GM19395 (cell line): ENCODE measurements at regions not wholly inside any gene's neighbourhood (a gene's known extent, or its start where the extent isn't known, plus 50 kb on each side); places are given as distances from the start of the nearest gene placed in this dataset.

ENCODE experiments used
- ATAC-seq: cut with Tn5 transposase; IDR thresholded peaks from one replicate; pipeline ENCODE4 v1.9.1; 2021; ENCODE audit warnings: mild to moderate bottlenecking, moderate library complexity; ENCODE audit not compliant: unreplicated experiment

DNA sequence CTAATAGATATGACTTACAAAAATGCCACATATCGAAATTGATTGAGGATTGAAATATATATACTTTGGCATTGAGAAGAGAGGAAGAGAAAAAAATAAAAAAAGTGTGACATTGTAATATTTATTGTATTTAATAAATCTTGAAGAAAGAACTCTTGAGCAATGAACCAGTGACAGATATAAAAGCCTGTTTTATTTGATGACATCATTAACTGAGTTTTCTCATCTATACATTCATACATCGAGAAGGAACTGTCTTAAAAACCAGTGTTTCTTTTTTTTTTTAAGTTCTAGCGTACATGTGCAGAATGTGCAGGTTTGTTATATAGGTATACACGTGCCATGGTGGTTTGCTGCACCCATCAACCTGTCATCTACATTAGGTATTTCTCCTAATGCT is 368.2 kb downstream of the SNAPC1 start:
- ATAC-seq: no peak

- no peak for ATAC-seq
These were observed 371.7 kb downstream of the SNAPC1 start for GRCh38 chr14:62133776-62134550.

DNA sequence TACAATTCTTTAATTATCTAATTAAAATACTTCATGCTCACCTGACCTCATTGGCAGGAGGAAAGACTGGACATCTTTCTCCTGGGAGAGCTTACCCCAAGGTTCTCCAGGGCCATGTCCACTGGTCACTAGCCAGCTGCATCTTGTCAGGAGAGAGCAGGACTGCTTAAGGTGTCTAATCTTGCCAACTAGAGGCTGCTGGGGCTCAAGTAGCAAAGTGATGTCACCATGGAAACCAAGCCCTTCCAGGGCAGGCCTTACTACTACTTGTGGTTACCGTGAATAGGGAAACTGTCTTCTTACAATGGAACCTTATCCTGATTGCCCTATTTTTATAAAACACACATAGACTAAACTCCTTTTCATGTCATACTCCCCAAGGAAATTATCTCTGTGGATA is 376.4 kb downstream of the SNAPC1 start:
- no peak for ATAC-seq

- ATAC-seq: no peak
These were observed 378.9 kb downstream of the SNAPC1 start for GRCh38 chr14:62141139-62141538.

DNA sequence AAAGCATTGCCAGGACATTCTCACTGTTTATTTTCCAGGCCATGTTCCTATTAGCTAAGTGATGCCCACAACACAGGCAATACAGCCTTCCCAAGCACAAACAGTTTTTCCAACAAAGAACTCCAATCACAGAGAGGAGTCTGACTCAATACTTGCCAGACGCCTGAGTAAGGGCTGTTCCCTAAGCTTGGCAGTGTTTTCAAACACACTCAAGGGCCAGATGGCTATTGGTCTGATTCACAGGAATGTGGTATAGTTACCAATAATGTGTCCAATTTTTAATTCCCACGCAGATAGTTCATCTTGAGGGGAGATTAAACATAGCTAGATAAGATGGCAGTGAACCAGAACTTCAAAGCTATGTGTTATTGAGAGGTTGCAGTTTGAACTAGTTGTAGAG is 381.0 kb downstream of the SNAPC1 start:
- ATAC-seq: no peak

- no peak for ATAC-seq
These were observed 382.6 kb downstream of the SNAPC1 start for GRCh38 chr14:62144863-62145262.

GRCh38 chr14:62146030-62146429 is 383.8 kb downstream of the SNAPC1 start:
- no peak for ATAC-seq

DNA sequence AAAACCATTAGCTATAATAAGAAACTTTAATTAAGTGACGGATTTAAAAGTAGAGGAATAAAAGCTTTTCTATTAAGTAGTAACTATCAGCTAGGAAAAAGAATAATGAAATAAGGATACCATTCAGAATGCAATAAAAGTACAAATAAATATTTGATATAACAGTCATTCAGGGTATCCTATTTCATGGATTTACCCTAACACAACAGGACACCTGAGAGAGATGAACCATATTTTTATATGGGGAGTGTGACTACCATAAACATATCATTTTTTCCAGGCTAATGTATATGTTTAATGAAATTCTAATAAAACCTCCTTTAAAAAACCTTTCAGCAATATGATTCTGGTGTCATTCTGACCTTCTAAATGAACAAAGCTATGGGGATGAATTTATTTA is 393.8 kb downstream of the SNAPC1 start:
- ATAC-seq: no peak

DNA sequence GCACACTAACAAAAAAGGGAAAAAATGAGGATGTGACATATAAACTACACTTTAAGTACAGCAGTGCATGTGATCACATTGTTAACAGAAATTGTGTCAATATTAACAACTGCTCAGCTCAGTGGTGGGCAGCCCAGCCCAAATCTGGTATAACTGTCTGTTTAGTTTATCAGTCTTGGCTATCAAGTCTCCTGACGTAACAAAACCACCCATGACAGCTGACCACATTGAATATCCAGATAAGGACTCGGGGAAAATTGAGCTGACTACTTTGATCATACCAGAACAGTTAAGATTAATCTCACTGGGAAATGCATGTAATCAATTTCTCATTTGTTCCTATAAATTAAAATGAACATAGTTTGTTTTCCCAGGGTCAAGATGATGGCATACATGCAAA is 396.6 kb downstream of the SNAPC1 start:
- no peak for ATAC-seq

DNA sequence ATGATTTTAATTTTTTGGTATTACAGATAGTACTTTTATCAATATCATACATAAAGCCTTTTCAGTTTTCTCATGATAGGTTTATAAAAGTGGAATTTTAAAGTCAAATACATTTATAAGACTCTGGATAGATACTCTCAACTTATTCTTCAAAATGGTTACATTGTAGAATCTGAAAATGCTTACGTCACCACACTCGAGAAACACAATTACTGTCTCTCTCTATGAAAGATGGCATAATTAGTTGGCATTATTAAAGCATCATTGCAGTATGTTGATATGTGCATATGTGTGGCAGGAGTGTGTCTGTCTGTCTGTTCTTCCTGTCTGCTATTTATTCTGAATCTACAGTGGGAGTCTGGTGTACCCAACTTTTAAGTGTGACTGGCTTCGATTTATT is 397.1 kb downstream of the SNAPC1 start:
- ATAC-seq: no peak

DNA sequence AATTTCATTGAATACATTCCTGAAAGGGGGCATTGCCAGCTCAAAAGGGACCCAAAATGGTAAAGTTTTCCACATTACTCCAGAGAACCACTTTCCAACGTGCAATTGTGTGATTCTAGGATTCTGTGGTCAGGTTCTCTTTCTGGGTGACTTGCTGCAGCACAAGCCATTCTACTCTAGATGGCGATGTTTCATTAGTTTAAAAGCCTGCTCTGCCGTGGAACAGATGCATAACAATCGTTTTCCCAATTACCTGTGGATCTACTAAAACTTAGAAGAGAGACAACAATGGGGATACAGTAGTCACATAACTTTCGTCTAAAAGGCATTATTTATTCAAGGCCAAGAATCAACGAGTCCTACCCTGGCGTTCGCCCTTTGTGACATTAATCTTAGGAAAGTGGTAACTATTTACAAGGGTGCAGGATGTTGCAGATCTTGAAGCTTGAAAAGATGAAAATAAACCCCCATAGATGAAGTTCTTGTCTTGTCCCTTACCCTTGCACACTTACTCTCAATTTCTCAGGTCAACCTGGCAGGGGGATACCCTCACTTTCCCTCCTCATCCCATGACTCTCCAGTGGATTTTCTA is 400.9 kb downstream of the SNAPC1 start:
- ATAC-seq: peak; percentile 76

GRCh38 chr14:62168564-62169155 is 406.4 kb downstream of the SNAPC1 start:
- ATAC-seq: no peak

GRCh38 chr14:62179367-62180018 is 417.3 kb downstream of the SNAPC1 start:
- ATAC-seq: no peak

GRCh38 chr14:62181591-62181990 is 419.4 kb downstream of the SNAPC1 start:
- ATAC-seq: no peak

DNA sequence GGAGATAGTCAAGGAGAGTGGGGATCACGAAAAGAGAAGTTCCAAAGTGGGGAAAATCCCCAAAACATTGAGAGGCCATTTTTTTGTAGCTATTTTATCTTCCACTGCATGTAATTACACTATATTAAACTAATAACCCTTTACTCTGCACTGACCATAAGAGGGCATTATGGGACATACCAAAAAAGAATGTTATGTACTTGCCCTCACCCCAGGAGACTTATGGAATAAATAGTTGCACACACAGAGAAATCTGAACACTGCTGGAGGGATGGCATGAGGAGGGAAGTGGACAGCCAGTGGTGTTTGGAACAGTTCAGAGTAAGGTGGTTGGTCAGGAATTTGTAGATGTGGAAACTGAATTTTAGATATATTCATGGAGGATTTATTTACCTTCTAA is 422.9 kb downstream of the SNAPC1 start:
- ATAC-seq: no peak

DNA sequence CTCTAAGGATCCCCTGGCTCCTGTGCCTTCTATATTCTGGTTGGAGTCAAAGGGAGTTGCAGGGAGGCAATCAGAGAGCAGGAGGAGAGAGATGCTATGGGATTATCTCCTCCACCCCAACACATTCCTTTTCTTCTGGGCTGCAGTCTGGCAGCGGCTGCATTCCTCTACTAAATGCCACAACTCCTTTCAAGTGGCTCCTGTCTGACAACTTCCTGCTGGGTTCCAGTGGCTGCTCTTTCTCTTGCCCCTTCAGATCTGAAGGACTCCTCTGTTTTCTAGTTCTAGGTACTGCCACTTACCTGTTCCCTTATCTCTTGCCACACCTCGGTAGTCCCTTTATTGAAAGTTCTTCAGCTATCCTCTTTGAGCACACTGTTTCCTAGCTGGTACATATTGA is 425.0 kb downstream of the SNAPC1 start:
- ATAC-seq: no peak

DNA sequence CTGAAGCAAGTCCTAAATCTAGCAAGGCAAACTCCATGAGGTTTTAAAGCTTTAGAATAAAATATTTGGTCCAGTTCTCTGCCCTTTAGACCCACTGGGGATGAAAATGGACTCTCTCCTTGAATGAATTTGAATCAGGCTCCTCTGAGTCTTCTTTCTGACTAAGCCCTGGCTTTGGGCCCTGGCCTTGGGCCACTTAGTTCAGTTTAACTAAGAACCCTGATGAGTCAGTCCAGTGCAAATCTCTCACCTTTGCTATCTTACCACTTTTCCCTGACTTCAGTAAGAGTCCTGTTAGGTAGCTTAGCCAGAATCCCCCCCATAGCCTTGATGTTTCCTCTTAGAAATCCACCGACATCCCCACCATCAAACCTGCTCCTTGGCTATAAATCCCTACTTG is 427.5 kb downstream of the SNAPC1 start:
- no peak for ATAC-seq

- no peak for ATAC-seq
These were observed 444.2 kb downstream of the SNAPC1 start for GRCh38 chr14:62206456-62206855.

DNA sequence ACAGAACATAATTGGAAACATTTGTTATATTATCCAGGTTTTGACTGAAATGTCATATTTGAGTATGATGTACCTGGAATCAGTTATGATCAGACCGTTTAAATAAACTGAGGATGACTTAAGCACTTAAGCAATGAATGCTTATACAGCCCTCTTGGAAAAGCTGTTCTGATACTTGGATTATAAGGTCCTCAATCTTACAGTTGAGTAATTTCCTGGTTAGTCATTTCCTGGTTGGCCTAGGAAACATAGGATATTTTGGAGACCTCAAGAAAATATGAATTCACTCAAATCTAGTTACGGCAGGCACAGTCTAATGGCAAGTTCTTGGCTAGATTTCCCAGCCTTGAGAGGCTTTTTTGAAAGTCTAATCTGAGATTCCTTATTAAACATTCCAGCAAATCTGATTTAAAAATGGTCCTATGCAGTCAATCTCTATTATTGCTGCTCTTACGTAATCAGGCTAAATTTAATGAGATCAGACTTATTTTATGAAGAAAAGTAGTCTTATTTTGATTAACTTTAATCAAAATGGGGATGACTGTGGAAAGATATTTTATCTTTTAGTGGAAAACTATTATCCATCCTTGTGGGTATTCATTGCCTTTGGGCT is 447.2 kb downstream of the SNAPC1 start:
- no peak for ATAC-seq

DNA sequence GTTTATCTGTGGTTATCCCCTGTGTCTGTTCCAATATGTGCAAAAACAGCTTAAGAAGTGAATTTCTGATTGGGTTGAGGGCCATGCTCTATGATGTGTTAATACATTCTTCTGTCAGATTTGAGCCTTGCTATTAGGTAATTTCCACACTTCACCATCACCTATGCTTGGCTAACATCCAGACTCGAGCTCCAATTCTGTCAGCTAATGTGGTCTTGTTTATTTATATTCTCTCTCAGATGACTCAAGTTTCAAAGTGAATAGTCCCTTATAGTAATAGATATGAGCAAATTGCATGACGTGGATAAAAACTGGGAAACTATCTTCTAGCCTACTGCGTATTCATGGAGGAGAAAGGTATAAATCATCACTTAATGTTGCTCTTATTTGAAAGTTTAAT is 451.3 kb downstream of the SNAPC1 start:
- no peak for ATAC-seq

DNA sequence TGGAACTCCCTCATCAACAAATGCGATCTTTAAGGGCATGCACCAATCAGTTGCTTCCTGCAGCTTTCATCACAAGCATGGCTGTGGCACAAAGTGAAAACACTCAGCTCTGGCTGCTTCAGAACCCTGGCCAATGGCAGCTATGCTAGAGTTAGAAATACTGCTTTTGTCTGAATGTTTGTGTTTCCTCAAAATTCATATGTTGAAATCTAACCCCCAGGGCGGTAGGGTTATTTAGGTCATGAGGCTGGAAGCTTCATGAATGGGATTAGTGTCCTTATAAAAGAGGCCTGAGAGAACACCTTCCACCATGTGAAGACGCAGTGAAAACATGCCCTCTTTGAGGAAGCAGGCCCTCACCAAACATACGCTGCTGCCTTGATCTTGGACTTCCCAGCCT is 453.9 kb downstream of the SNAPC1 start:
- no peak for ATAC-seq
